Thoracic aorta (tissue), 2 donors: ENCODE measurements at regions not wholly inside any gene's neighbourhood (a gene's known extent, or its start where the extent isn't known, plus 50 kb on each side); places are given as distances from the start of the nearest gene placed in this dataset.
A peak's percentile ranks its signal among the peaks of the same experiment; 100 is the strongest.
"Not testable (repeated sequence)": the region's sequence is repeated elsewhere in the genome, so short reads cannot be mapped to it uniquely, and the experiment has no call there.

Experiments used
- ATAC-seq: fragments of 150-250 bp; one replicate; pipeline ENCODE4 v1.8.0; 2017; ENCODE audit warnings: low read depth; ENCODE audit not compliant: insufficient number of reproducible peaks, low FRiP score
- DNase-seq: peaks from one replicate; pipeline ENCODE4 v3.0.0-alpha.2; 2020; ENCODE audit warnings: low spot score
- H3K27ac ChIP-seq, 2 donors: fragments of 200-600 bp; sonication (generic); 1 replicate in 1 of 2; 2 replicates in 1 of 2; pipeline ENCODE4 v1.5.1; 2016; ENCODE audit warnings: mild to moderate bottlenecking in 2 of 2, moderate library complexity in 2 of 2
- H3K27me3 ChIP-seq: fragments of 200-600 bp; sonication (generic); replicated peaks from 2 replicates; pipeline ENCODE4 v1.6.0; 2016; ENCODE audit warnings: mild to moderate bottlenecking; ENCODE audit not compliant: insufficient read depth
- H3K36me3 ChIP-seq: fragments of 200-600 bp; sonication (generic); one replicate; pipeline ENCODE4 v1.5.1; 2016
- H3K4me1 ChIP-seq, 2 donors: fragments of 200-600 bp; sonication (generic); 1 replicate in 1 of 2; 2 replicates in 1 of 2; pipeline versions ENCODE4 v1.5.1 to v1.6.0; 2016; ENCODE audit warnings: low read depth in 2 of 2, mild to moderate bottlenecking in 1 of 2; ENCODE audit not compliant: control insufficient read depth in 1 of 2
- H3K4me3 ChIP-seq: fragments of 200-600 bp; sonication (generic); 2 replicates; pipeline ENCODE4 v1.5.1; 2016; ENCODE audit warnings: mild to moderate bottlenecking
- H3K9me3 ChIP-seq: fragments of 200-600 bp; sonication (generic); 2 replicates; pipeline ENCODE4 v1.5.1; 2016
- TF ChIP-seq, protein P1 (sequence below): fragments of 200-600 bp; sonication (generic); IDR thresholded peaks from one replicate; pipeline ENCODE4 v1.5.1; 2019; ENCODE audit warnings: antibody characterized with exemption

DNA sequence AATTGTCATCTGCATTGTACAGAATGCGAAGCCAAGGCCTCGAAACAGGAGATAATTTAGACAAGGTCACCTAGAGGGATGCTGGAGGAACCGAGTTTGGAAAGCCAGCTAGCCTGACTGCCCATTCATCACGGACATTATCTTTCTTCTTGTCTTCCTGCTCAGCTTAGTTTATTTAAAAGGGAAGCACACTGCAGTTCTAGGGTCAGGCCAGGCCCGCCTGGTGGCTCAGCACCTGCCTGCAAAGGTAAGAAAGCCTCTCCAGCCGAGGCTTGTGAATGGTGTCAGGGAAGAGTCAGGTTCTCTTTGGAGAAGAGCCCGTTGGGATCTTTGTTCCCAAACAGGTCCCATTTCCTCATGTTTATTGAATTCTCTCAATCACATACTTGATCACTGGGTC lies 246.5 kb downstream of the BLID start:
- TF ChIP-seq, protein P1, sequence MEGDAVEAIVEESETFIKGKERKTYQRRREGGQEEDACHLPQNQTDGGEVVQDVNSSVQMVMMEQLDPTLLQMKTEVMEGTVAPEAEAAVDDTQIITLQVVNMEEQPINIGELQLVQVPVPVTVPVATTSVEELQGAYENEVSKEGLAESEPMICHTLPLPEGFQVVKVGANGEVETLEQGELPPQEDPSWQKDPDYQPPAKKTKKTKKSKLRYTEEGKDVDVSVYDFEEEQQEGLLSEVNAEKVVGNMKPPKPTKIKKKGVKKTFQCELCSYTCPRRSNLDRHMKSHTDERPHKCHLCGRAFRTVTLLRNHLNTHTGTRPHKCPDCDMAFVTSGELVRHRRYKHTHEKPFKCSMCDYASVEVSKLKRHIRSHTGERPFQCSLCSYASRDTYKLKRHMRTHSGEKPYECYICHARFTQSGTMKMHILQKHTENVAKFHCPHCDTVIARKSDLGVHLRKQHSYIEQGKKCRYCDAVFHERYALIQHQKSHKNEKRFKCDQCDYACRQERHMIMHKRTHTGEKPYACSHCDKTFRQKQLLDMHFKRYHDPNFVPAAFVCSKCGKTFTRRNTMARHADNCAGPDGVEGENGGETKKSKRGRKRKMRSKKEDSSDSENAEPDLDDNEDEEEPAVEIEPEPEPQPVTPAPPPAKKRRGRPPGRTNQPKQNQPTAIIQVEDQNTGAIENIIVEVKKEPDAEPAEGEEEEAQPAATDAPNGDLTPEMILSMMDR = no peak
- DNase-seq = no peak
- no peak for ATAC-seq
- H3K36me3 ChIP-seq = no peaks in the 10 kb centered on the region
- H3K4me1 ChIP-seq = peaks cover 6 to 25% of the 10 kb centered on the region in 2 donors
- H3K9me3 ChIP-seq = no peaks in the 10 kb centered on the region
- no peak overlapping the region for H3K4me3 ChIP-seq
- peak overlapping the region in 1 of 2 donors; percentile 87 for H3K27ac ChIP-seq
- no peaks in the 10 kb centered on the region for H3K27me3 ChIP-seq

DNA sequence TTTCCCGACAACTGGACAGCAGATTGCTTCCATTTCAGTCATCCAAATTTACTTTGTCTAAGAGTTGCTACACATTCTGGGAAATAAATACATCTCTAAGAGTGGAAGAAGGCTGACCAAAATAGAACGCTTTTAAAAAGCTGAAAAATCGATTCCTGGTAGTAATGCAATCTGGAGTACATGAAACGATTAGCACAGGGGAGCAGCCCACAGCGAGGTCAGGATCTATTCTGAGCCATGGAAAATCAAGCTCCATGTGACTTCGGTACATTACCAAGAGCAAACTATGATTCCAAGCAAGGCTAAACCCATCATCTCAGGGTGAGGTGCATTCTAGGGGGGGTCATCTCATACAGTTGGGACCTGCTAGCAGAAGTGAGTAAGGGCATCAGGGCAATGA lies 249.3 kb downstream of the BLID start:
- Histone ChIP-seq H3K4me3 (no peak overlapping the region), H3K27ac (no peak overlapping the region), H3K9me3 (no peaks in the 10 kb centered on the region), H3K36me3 (no peaks in the 10 kb centered on the region), H3K4me1 (peaks cover 6 to 22% of the 10 kb centered on the region in 2 donors), H3K27me3 (no peaks in the 10 kb centered on the region)
- DNase-seq (no peak), ATAC-seq (no peak)
- TF ChIP-seq, protein P1 = no peak

DNA sequence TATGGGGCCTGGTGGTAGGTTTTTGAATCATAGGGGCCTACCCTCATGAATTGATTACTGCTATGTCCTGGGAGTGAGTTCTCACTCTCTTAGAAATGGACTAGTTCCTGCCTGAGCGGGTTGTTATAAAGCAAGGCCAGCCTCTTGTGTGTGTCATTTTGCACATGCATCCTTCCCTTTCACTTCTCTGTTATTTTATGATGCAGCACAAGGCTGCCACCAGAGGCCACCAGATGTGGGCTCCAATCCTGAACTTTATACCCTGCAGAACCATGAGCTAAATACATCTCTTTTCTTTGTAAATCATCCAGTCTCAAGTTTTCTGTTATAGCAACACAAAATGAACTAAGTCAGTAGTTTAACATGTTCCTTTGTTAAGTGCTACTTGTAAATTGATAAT lies 251.4 kb downstream of the BLID start:
- Histone ChIP-seq H3K9me3 (no peaks in the 10 kb centered on the region), H3K27me3 (no peaks in the 10 kb centered on the region), H3K36me3 (no peaks in the 10 kb centered on the region), H3K27ac (no peak overlapping the region), H3K4me3 (no peak overlapping the region), H3K4me1 (peaks cover 0 to 4% of the 10 kb centered on the region in 2 donors)
- ATAC-seq (no peak), DNase-seq (no peak)
- TF ChIP-seq, protein P1 = no peak

GRCh38 chr11:121863126-121863525 lies 252.9 kb downstream of the BLID start:
- TF ChIP-seq, protein P1 = no peak
- Histone ChIP-seq H3K4me1 (no peaks in the 10 kb centered on the region), H3K9me3 (no peaks in the 10 kb centered on the region), H3K36me3 (no peaks in the 10 kb centered on the region), H3K27me3 (no peaks in the 10 kb centered on the region), H3K27ac (no peak overlapping the region), H3K4me3 (no peak overlapping the region)
- ATAC-seq (no peak), DNase-seq (no peak)

DNA sequence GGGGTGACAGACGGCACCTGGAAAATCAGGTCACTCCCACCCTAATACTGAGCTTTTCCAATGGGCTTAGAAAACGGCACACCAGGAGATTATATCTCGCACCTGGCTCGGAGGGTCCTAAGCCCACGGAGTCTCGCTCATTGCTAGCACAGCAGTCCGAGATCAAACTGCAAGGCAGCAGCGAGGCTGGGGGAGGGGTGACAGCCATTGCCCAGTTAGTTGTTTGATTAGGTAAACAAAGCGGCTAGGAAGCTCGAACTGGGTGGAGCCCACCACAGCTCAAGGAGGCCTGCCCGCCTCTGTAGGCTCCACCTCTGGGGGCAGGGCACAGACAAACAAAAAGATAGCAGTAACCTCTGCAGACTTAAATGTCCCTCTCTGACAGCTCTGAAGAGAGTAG lies 260.9 kb downstream of the BLID start:
- H3K27ac ChIP-seq, H3K9me3 ChIP-seq, DNase-seq, ATAC-seq, H3K4me1 ChIP-seq, H3K4me3 ChIP-seq, H3K36me3 ChIP-seq, H3K27me3 ChIP-seq: not testable (repeated sequence)

- TF ChIP-seq, protein P1 = no peak
- H3K4me1 ChIP-seq = peaks cover 0 to 5% of the 10 kb centered on the region in 2 donors
- no peaks in the 10 kb centered on the region for H3K27me3 ChIP-seq
- no peak overlapping the region for H3K4me3 ChIP-seq
- no peak overlapping the region for H3K27ac ChIP-seq
- no peaks in the 10 kb centered on the region for H3K9me3 ChIP-seq
- DNase-seq = no peak
- ATAC-seq = no peak
- H3K36me3 ChIP-seq = no peaks in the 10 kb centered on the region
These were observed 272.0 kb downstream of the BLID start for GRCh38 chr11:121844016-121844415.
